Erythroblast (primary cell): ENCODE measurements at regions not wholly inside any gene's neighbourhood (a gene's known extent, or its start where the extent isn't known, plus 50 kb on each side); places are given as distances from the start of the nearest gene placed in this dataset.

Experiments
- GATA1 ChIP-seq: IDR thresholded peaks from 2 replicates; pipeline ENCODE4 v1.6.1; 2011; ENCODE audit warnings: low read depth, mild to moderate bottlenecking, control low read depth, low read length, moderate library complexity
- POLR2A ChIP-seq: IDR thresholded peaks from 2 replicates; pipeline ENCODE4 v1.6.1; 2011; ENCODE audit warnings: mild to moderate bottlenecking, low read length

DNA sequence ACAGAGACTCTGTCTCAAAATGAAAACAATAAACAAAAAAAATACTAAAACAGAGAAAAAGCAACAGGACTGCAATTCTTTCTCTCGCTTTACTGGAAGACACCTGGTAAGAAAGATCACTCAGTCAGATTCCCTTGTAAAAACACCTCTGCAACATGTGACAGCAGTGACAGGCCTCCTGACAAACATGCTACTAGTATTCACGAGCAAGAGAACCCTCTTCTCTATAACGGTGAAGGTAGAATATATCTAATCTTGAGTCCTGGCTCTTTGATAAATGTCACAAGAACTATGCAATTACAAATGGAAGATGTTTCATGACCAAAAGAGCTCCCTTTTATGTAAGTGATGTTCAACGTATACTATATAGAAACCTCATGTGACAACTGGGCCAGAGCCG lies 986.7 kb upstream of the LRRN3 start:
- TF ChIP-seq POLR2A (no peak), GATA1 (no peak)
